HepG2 (cell line): ENCODE measurements at regions not wholly inside any gene's neighbourhood (a gene's known extent, or its start where the extent isn't known, plus 50 kb on each side); places are given as distances from the start of the nearest gene placed in this dataset.
"Not testable (repeated sequence)": the region's sequence is repeated elsewhere in the genome, so short reads cannot be mapped to it uniquely, and the experiment has no call there.

Source experiments
- ATAC-seq: fragments of 200-7000 bp; cut with Tn5 transposase; 3 replicates; pipeline ENCODE4 v1.9.1; 2020; ENCODE audit warnings: mild to moderate bottlenecking, moderate library complexity
- BruUV-seq: library from RNA; stranded (reverse); fragments of 400-500 nt; replicated peaks from 2 replicates; lab custom pipeline; 2021; lab: Mats Ljungman, UMichigan
- CTCF ChIA-PET: fragments of 300-600 bp; formaldehyde crosslinking; extraction: SDS; loops from one replicate; lab custom pipeline; 2021; ENCODE audit warnings: low total read pairs, inconsistent platforms, low intra/inter-chr PET ratio; lab: Yijun Ruan, JAX
- POLR2A ChIA-PET: fragments of 350-600 bp; sonication (Branson Sonifier 250); formaldehyde crosslinking; loops from one replicate; lab custom pipeline; 2020; ENCODE audit warnings: antibody characterized with exemption, inconsistent platforms; lab: Yijun Ruan, JAX
- DNase-seq: peaks from one replicate; pipeline ENCODE4 v3.0.0-alpha.2; 2015; ENCODE audit warnings: low spot score
- FAIRE-seq: peaks from 3 replicates; lab custom pipeline; 2011; peaks lifted over from hg19 to GRCh38; lab: Jason Lieb, UNC
- H2AFZ ChIP-seq: one replicate; pipeline ENCODE4 v1.6.1; 2011; ENCODE audit warnings: low read length, inconsistent platforms
- H3K27ac ChIP-seq: fragments of 300-600 bp; 3 replicates; pipeline ENCODE4 v1.8.0; 2011; ENCODE audit warnings: mixed run types, mild to moderate bottlenecking, mixed read lengths, low read length, inconsistent platforms; ENCODE audit not compliant: insufficient read depth; ENCODE audit errors: extremely low read length
- H3K27me3 ChIP-seq, 2 experiments: fragments of 200-600 bp in 1 of 2; 2 replicates in 1 of 2; 3 replicates in 1 of 2; pipeline versions ENCODE4 v1.6.0 to v1.8.0; 2011; ENCODE audit warnings: low read length in 2 of 2, mild to moderate bottlenecking in 2 of 2, moderate library complexity in 2 of 2, inconsistent platforms in 1 of 2; ENCODE audit not compliant: insufficient read depth in 2 of 2, control insufficient read depth in 1 of 2
- H3K36me3 ChIP-seq, 2 experiments: fragments of 200-600 bp in 1 of 2; replicated peaks in 1 of 2; 2 replicates in 1 of 2; 3 replicates in 1 of 2; pipeline versions ENCODE4 v1.5.1 to v1.8.0; 2011; ENCODE audit warnings: low read length in 2 of 2, inconsistent platforms in 1 of 2; ENCODE audit not compliant: insufficient read depth in 2 of 2, control insufficient read depth in 1 of 2
- H3K4me1 ChIP-seq: 2 replicates; pipeline ENCODE4 v1.5.1; 2012; ENCODE audit warnings: low read length, inconsistent platforms; ENCODE audit not compliant: insufficient read depth
- H3K4me2 ChIP-seq: 2 replicates; pipeline ENCODE4 v1.6.0; 2011; ENCODE audit warnings: low read depth, low read length, inconsistent platforms
- H3K4me3 ChIP-seq, 3 experiments: fragments of 200-600 bp in 1 of 3; sonication (generic), shearing (Covaris generic) in 1 of 3; replicated peaks in 1 of 3; 2 replicates each; pipeline ENCODE4 v1.5.1; 2011 to 2016; ENCODE audit warnings: low read length in 3 of 3, inconsistent platforms in 2 of 3, low read depth in 2 of 3, mild to moderate bottlenecking in 2 of 3, control low read depth in 1 of 3, mixed read lengths in 1 of 3; ENCODE audit not compliant: insufficient read depth in 1 of 3
- H3K79me2 ChIP-seq: one replicate; pipeline ENCODE4 v1.6.1; 2011; ENCODE audit warnings: low read length, inconsistent platforms; ENCODE audit not compliant: insufficient read depth
- H3K9ac ChIP-seq: 2 replicates; pipeline ENCODE4 v1.6.0; 2011; ENCODE audit warnings: mild to moderate bottlenecking, low read depth, low read length, inconsistent platforms; ENCODE audit not compliant: insufficient read depth
- H3K9me3 ChIP-seq: 2 replicates; pipeline ENCODE4 v1.5.1; 2012; ENCODE audit warnings: mild to moderate bottlenecking, low read length
- H4K20me1 ChIP-seq: 2 replicates; pipeline ENCODE4 v1.6.0; 2011; ENCODE audit warnings: inconsistent platforms, mild to moderate bottlenecking, low read length, moderate library complexity; ENCODE audit not compliant: insufficient read depth
- ATF4 ChIP-seq, 2 experiments: fragments of 450-650 bp in 1 of 2; sonication (generic) in 1 of 2; formaldehyde crosslinking; IDR thresholded peaks; 2 replicates each; pipeline versions ENCODE4 v1.5.0 to v1.8.0; 2020 to 2022; ENCODE audit warnings: mild to moderate bottlenecking in 1 of 2, missing genetic modification reagents in 1 of 2
- GLMP ChIP-seq: sonication (generic); formaldehyde crosslinking; IDR thresholded peaks from 2 replicates; pipeline ENCODE4 v1.9.0; 2021; ENCODE audit warnings: missing genetic modification reagents, mild to moderate bottlenecking, borderline replicate concordance
- RERE ChIP-seq: IDR thresholded peaks from 2 replicates; pipeline ENCODE4 v1.6.1; 2016; ENCODE audit warnings: low read depth, missing genetic modification reagents, missing compliant biosample characterization
- ZNF33A ChIP-seq: sonication (generic); formaldehyde crosslinking; IDR thresholded peaks from 2 replicates; pipeline ENCODE4 v1.5.1; 2020; ENCODE audit warnings: missing genetic modification reagents, mild to moderate bottlenecking, moderate library complexity, borderline replicate concordance
- WGBS: methylation state at CpG from one replicate; pipeline ENCODE4 v1.1.6; 2017; ENCODE audit warnings: low lambda C conversion rate; 5-methylcytosine and 5-hydroxymethylcytosine counted together
- in situ Hi-C: cut with HindIII; loops from 2 replicates; pipeline ENCODE4 v1.10.0; 2017; ENCODE audit warnings: low pct_unique_long_range_greater_than_20kb; ENCODE audit not compliant: extremely low pct_ligation_motif_present
- intact Hi-C: fragments of 100-400 bp; cut with micrococcal nuclease; formaldehyde crosslinking; loops from one replicate; pipeline ENCODE4 v1.10.0; 2022; ENCODE audit not compliant: unreplicated experiment

- no peak for TF ChIP-seq RERE (CRISPR knock-in tag)
- TF ChIP-seq ATF4 (CRISPR knock-in tag; IDR thresholded peaks at IDR 0.05), result no peak
- no peak for TF ChIP-seq GLMP (CRISPR knock-in tag)
- TF ChIP-seq ZNF33A (CRISPR knock-in tag), result no peak
Observed at GRCh38 chr12:78279567-78279966, 448.9 kb downstream of the NAV3 start (continued).

GRCh38 chr12:78281102-78281501, 450.4 kb downstream of the NAV3 start:
- H3K79me2 ChIP-seq, in situ Hi-C loops, H3K4me1 ChIP-seq, CTCF ChIA-PET, POLR2A ChIA-PET, DNase-seq, H3K27ac ChIP-seq, H3K9ac ChIP-seq, H3K27me3 ChIP-seq, H4K20me1 ChIP-seq, H3K4me2 ChIP-seq, H3K4me3 ChIP-seq, FAIRE-seq, BruUV-seq, H3K36me3 ChIP-seq, H2AFZ ChIP-seq, ATAC-seq: not testable (repeated sequence)
- intact Hi-C loops, result loop anchor here (5.0 kb wide), 1 partner anchor 1034 kb away; no protein-coding TSS in a partner anchor
- WGBS, result 1% methylated on average over 2 of the region's 2 CpGs
- H3K9me3 ChIP-seq, result peaks cover 33% of the 10 kb centered on the region
